ENCODE measurements at regions not wholly inside any gene's neighbourhood (a gene's known extent, or its start where the extent isn't known, plus 50 kb on each side); places are given as distances from the start of the nearest gene placed in this dataset.
"Not testable (repeated sequence)": the region's sequence is repeated elsewhere in the genome, so short reads cannot be mapped to it uniquely, and the experiment has no call there.

GRCh38 chr5:85472749-85473148, 1088.1 kb upstream of the EDIL3 start:
- TF ChIP-seq CTCF (IDR thresholded peaks at IDR 0.05; ENCODE audit: unreplicated experiment): no peak
- DNase-seq (ENCODE audit: low spot score in 2 of 2, unreplicated experiment in 2 of 2): no peak
- Mint-ChIP-seq H3K27ac (no peak overlapping the region), H3K4me3 (no peak overlapping the region), H3K36me3 (no peaks in the 10 kb centered on the region), H3K9me3 (peaks cover 51% of the 10 kb centered on the region), H3K4me1 (no peaks in the 10 kb centered on the region), H3K27me3 (ENCODE audit: low read depth) (no peaks in the 10 kb centered on the region)

GRCh38 chr5:85475151-85475550, 1090.5 kb upstream of the EDIL3 start:
- not testable (repeated sequence) for H3K27me3 Mint-ChIP-seq (ENCODE audit: low read depth); DNase-seq (ENCODE audit: low spot score in 2 of 2, unreplicated experiment in 2 of 2); H3K4me3 Mint-ChIP-seq; H3K4me1 Mint-ChIP-seq; H3K27ac Mint-ChIP-seq; H3K36me3 Mint-ChIP-seq
- H3K9me3 Mint-ChIP-seq: peaks cover 30% of the 10 kb centered on the region

- H3K9me3 Mint-ChIP-seq: peaks cover 26% of the 10 kb centered on the region
- H3K4me3 Mint-ChIP-seq: no peak overlapping the region
- no peak overlapping the region for H3K27ac Mint-ChIP-seq
- no peaks in the 10 kb centered on the region for H3K4me1 Mint-ChIP-seq
- H3K36me3 Mint-ChIP-seq: no peaks in the 10 kb centered on the region
- no peak for DNase-seq (ENCODE audit: low spot score in 2 of 2, unreplicated experiment in 2 of 2)
- no peak for TF ChIP-seq CTCF (IDR thresholded peaks at IDR 0.05; ENCODE audit: unreplicated experiment)
- no peaks in the 10 kb centered on the region for H3K27me3 Mint-ChIP-seq (ENCODE audit: low read depth)
Measured at GRCh38 chr5:85476617-85477016, 1091.9 kb upstream of the EDIL3 start.

- H3K27me3 Mint-ChIP-seq (ENCODE audit: low read depth): no peaks in the 10 kb centered on the region
- no peak for DNase-seq (ENCODE audit: low spot score in 2 of 2, unreplicated experiment in 2 of 2)
- H3K36me3 Mint-ChIP-seq: no peaks in the 10 kb centered on the region
- no peak overlapping the region for H3K4me3 Mint-ChIP-seq
- H3K27ac Mint-ChIP-seq: no peak overlapping the region
- H3K4me1 Mint-ChIP-seq: no peaks in the 10 kb centered on the region
- H3K9me3 Mint-ChIP-seq: peaks cover 26% of the 10 kb centered on the region
- TF ChIP-seq CTCF (IDR thresholded peaks at IDR 0.05; ENCODE audit: unreplicated experiment): no peak
Measured at GRCh38 chr5:85479849-85480248, 1095.2 kb upstream of the EDIL3 start.

GRCh38 chr5:85484982-85485574, 1100.4 kb upstream of the EDIL3 start:
- peaks cover 2% of the 10 kb centered on the region for H3K36me3 Mint-ChIP-seq
- no peak for DNase-seq (ENCODE audit: low spot score in 2 of 2, unreplicated experiment in 2 of 2)
- H3K4me1 Mint-ChIP-seq: no peaks in the 10 kb centered on the region
- H3K27ac Mint-ChIP-seq: no peak overlapping the region
- TF ChIP-seq CTCF (IDR thresholded peaks at IDR 0.05; ENCODE audit: unreplicated experiment): no peak
- H3K27me3 Mint-ChIP-seq (ENCODE audit: low read depth): no peaks in the 10 kb centered on the region
- H3K4me3 Mint-ChIP-seq: no peak overlapping the region
- H3K9me3 Mint-ChIP-seq: peaks cover 38% of the 10 kb centered on the region

- H3K36me3 Mint-ChIP-seq: peaks cover 2% of the 10 kb centered on the region
- H3K27ac Mint-ChIP-seq: no peak overlapping the region
- TF ChIP-seq CTCF (IDR thresholded peaks at IDR 0.05; ENCODE audit: unreplicated experiment): no peak
- no peak overlapping the region for H3K4me3 Mint-ChIP-seq
- no peaks in the 10 kb centered on the region for H3K4me1 Mint-ChIP-seq
- no peak for DNase-seq (ENCODE audit: low spot score in 2 of 2, unreplicated experiment in 2 of 2)
- no peaks in the 10 kb centered on the region for H3K27me3 Mint-ChIP-seq (ENCODE audit: low read depth)
- peaks cover 53% of the 10 kb centered on the region for H3K9me3 Mint-ChIP-seq
Measured at GRCh38 chr5:85488295-85488694, 1103.6 kb upstream of the EDIL3 start.

All from mesothelial cell of epicardium (in vitro differentiated cells).